K562 (cell line): ENCODE measurements at regions not wholly inside any gene's neighbourhood (a gene's known extent, or its start where the extent isn't known, plus 50 kb on each side); places are given as distances from the start of the nearest gene placed in this dataset.

Experiments used
- HNRNPL ChIP-seq: fragments of 200-400 bp; formaldehyde crosslinking; IDR thresholded peaks from 2 replicates; pipeline ENCODE4 v1.6.1; 2017; ENCODE audit warnings: low read depth, mild to moderate bottlenecking, low read length
- NONO ChIP-seq, 2 experiments: fragments of 200-400 bp in 1 of 2; fragments of 450-650 bp in 1 of 2; formaldehyde crosslinking in 1 of 2; IDR thresholded peaks; 2 replicates each; pipeline ENCODE4 v1.6.1; 2017; ENCODE audit warnings: low read depth in 2 of 2, mild to moderate bottlenecking in 2 of 2, moderate library complexity in 2 of 2, low read length in 1 of 2
- TF ChIP-seq, protein P1 (sequence below), 2 experiments: fragments of 450-650 bp; IDR thresholded peaks; 2 replicates each; pipeline ENCODE4 v1.6.1; 2016; ENCODE audit warnings: mild to moderate bottlenecking in 2 of 2, borderline replicate concordance in 1 of 2, low read depth in 1 of 2, moderate library complexity in 1 of 2

DNA sequence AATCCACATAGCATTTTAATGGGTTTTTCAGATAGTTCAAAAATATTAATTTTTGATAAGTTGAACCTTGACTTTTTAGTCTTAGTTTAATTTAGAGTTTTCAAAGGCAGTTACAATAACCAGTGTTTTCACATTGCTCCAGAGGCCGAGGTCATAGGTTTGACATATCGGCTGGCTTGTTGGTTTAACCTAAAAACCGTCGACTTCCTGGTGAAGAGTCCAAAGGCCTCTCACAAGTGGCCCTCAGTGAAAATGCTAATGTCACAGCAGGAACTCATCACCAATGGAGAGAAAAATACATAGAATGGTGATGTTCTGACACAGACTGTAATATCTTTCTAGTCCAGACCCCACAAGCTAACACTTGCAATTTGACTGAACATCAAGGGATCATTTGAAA lies 642.3 kb downstream of the PLOD2 start (continued):
- TF ChIP-seq, protein P1, sequence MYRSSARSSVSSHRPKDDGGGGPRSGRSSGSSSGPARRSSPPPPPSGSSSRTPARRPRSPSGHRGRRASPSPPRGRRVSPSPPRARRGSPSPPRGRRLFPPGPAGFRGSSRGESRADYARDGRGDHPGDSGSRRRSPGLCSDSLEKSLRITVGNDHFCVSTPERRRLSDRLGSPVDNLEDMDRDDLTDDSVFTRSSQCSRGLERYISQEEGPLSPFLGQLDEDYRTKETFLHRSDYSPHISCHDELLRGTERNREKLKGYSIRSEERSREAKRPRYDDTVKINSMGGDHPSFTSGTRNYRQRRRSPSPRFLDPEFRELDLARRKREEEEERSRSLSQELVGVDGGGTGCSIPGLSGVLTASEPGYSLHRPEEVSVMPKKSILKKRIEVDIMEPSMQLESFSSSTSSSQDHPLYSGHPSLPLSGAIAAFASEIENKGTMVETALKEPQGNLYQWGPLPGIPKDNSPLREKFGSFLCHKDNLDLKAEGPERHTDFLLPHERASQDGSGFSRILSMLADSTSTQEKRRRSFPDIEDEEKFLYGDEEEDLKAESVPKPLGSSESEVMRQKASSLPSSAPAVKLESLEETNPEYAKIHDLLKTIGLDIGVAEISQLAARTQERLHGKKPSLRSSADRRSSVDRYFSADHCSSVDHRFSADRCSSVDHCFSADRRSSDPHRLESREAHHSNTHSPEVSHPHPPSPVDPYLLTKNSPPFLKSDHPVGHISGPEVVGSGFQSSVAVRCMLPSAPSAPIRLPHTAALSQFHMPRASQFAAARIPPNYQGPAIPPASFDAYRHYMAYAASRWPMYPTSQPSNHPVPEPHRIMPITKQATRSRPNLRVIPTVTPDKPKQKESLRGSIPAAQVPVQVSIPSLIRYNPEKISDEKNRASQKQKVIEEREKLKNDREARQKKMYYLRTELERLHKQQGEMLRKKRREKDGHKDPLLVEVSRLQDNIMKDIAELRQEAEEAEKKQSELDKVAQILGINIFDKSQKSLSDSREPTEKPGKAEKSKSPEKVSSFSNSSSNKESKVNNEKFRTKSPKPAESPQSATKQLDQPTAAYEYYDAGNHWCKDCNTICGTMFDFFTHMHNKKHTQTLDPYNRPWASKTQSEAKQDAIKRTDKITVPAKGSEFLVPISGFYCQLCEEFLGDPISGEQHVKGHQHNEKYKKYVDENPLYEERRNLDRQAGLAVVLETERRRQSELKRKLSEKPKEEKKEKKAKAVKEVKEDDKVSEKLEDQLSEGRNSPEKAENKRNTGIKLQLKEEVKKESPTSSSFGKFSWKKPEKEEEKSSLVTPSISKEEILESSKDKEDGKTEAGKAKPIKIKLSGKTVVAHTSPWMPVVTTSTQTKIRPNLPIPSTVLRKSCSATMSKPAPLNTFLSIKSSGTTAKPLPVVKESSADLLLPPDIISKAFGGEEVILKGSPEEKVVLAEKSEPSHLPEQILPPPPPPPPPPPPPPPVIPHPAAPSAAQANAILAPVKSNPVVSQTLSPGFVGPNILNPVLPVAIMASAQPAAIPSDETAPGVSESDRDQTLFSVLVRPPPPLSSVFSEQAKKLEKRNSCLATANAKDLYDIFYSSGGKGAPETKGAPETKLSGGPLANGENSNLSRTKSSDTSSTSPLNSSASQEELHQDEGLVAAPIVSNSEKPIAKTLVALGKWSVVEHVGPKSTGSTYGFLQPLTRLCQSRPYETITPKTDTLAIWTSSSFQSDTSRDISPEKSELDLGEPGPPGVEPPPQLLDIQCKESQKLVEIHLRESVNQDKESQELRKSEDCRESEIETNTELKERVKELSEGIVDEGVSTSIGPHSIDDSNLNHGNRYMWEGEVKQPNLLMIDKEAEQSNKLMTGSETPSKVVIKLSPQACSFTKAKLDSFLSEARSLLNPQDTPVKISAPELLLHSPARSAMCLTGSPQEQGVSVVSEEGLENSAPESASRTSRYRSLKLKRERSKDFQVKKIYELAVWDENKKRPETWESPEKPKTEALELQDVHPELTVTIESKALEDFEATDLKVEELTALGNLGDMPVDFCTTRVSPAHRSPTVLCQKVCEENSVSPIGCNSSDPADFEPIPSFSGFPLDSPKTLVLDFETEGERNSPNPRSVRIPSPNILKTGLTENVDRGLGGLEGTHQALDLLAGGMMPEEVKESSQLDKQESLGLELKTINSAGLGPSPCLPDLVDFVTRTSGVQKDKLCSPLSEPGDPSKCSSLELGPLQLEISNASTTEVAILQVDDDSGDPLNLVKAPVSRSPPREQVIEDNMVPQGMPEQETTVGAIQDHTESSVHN (IDR thresholded peaks at IDR 0.05; ENCODE audit: borderline replicate concordance in 1 of 2, low read depth in 1 of 2) = no peak
- TF ChIP-seq NONO (IDR thresholded peaks at IDR 0.05; ENCODE audit: low read depth in 2 of 2, low read length in 1 of 2) = no peak
- TF ChIP-seq HNRNPL = no peak
